ENCODE measurements at regions not wholly inside any gene's neighbourhood (a gene's known extent, or its start where the extent isn't known, plus 50 kb on each side); places are given as distances from the start of the nearest gene placed in this dataset.

GRCh38 chr12:28027947-28028724 is 55.6 kb upstream of the PTHLH start:
- TF ChIP-seq CTCF (IDR thresholded peaks at IDR 0.05; ENCODE audit: insufficient read depth, low read length, missing control alignments): no peak
- no peak for DNase-seq (ENCODE audit: low read depth, low spot score)
- ChIA-PET POLR2A (no interaction called here), CTCF (interaction anchor here (0.5 kb wide), 1 partner anchor 118 kb away, joined by 3 read pairs; no protein-coding TSS in a partner anchor)
- no peak overlapping the region for H3K4me3 ChIP-seq (ENCODE audit: low read depth, low read length)

- no peak overlapping the region for H3K4me3 ChIP-seq (ENCODE audit: low read depth, low read length)
- ChIA-PET POLR2A (interaction anchor here (1.0 kb wide), 1 partner anchor 9 kb away, joined by 3 read pairs; no protein-coding TSS in a partner anchor), CTCF (no interaction called here)
- no peak for DNase-seq (ENCODE audit: low read depth, low spot score)
- no peak for TF ChIP-seq CTCF (IDR thresholded peaks at IDR 0.05; ENCODE audit: insufficient read depth, low read length, missing control alignments)
Measured at GRCh38 chr12:28032811-28033537, 60.4 kb upstream of the PTHLH start.

DNA sequence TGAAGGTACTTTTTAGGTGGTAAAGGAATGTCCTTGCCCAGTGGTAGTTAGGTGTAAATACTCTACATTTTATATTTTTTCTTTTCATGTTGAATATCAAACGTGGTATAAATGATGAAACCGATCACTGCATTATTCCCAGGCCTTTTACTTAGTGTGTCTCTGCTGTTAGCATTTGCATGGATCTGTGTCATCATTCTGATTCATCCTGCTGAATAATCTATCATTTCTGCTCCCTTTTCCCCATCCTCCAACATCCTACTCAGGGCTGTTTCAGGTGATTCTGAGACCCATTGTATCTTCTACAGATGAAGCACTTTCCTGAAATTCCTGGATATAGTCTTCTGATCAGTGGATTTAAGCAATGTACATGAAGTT is 61.0 kb upstream of the PTHLH start:
- no peak for TF ChIP-seq CTCF (IDR thresholded peaks at IDR 0.05; ENCODE audit: insufficient read depth, low read length, missing control alignments)
- POLR2A ChIA-PET: no interaction called here
- no peak for DNase-seq (ENCODE audit: low read depth, low spot score)
- no peak overlapping the region for H3K4me3 ChIP-seq (ENCODE audit: low read depth, low read length)
- CTCF ChIA-PET: no interaction called here

DNA sequence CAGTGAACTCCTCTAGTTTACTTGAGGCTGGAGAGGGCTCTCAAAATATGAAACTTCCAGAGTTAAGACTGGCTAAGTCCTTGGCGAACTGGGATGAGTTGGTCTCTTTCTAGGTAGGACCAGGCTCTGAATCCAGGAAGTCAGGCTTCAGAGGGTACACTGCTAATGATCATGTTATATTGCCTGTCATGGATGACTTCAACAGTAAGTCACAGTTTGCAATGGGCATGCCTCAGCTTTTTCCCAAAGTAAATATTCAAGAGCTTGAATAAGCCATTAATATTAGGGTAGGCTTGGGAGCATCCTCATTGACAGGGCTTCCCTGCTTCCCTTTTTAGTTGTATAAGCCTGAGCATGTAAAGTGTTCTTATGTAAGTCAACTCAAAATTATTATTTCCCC is 61.7 kb upstream of the PTHLH start:
- TF ChIP-seq CTCF (IDR thresholded peaks at IDR 0.05; ENCODE audit: insufficient read depth, low read length, missing control alignments): no peak
- DNase-seq (ENCODE audit: low read depth, low spot score): no peak
- ChIA-PET CTCF (interaction anchor here (1.1 kb wide), 1 partner anchor 9 kb away, joined by 3 read pairs; no protein-coding TSS in a partner anchor), POLR2A (no interaction called here)
- no peak overlapping the region for H3K4me3 ChIP-seq (ENCODE audit: low read depth, low read length)

GRCh38 chr12:28035500-28035899 is 63.0 kb upstream of the PTHLH start:
- H3K4me3 ChIP-seq (ENCODE audit: low read depth, low read length): no peak overlapping the region
- DNase-seq (ENCODE audit: low read depth, low spot score): no peak
- no peak for TF ChIP-seq CTCF (IDR thresholded peaks at IDR 0.05; ENCODE audit: insufficient read depth, low read length, missing control alignments)
- CTCF ChIA-PET: no interaction called here
- POLR2A ChIA-PET: no interaction called here

DNA sequence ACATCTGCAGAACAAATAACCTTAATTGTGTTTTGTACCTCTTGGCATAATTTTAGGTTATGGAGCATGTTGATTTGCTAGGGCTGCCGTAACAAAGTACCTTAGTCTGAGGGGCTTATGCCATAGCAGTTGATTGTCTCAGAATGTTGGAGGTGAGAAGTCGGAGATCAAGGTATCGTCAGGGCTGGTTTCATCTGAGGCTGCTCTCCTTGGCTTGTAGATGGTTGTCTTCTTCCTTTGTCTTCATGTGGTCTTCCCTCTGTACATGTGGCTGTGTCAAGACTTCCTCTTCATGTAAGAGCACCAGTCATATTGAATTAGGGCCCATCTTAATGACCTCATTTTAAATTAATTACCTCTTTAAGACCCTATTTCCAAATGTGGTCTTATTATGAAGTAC is 64.4 kb upstream of the PTHLH start:
- ChIA-PET CTCF (no interaction called here), POLR2A (no interaction called here)
- H3K4me3 ChIP-seq (ENCODE audit: low read depth, low read length): no peak overlapping the region
- DNase-seq (ENCODE audit: low read depth, low spot score): no peak
- TF ChIP-seq CTCF (IDR thresholded peaks at IDR 0.05; ENCODE audit: insufficient read depth, low read length, missing control alignments): no peak

All from AG04449 (cell line).